ENCODE measurements at regions not wholly inside any gene's neighbourhood (a gene's known extent, or its start where the extent isn't known, plus 50 kb on each side); places are given as distances from the start of the nearest gene placed in this dataset.

- Histone ChIP-seq H3K27me3 (no peaks in the 10 kb centered on the region), H3K36me3 (no peaks in the 10 kb centered on the region), H3K4me3 (no peak overlapping the region), H3K27ac (no peak overlapping the region), H3K4me1 (peaks cover 0 to 7% of the 10 kb centered on the region in 2 donors), H3K9me3 (no peaks in the 10 kb centered on the region)
- TF ChIP-seq CTCF (IDR thresholded peaks at IDR 0.05): no peak
- no peak for DNase-seq (ENCODE audit: low spot score)
These were observed 50.8 kb upstream of the PRR23E start for GRCh38 chr3:127141921-127142730.

All from right atrium auricular region (tissue), 2 donors.